Chondrocyte (in vitro differentiated cells): ENCODE measurements at regions not wholly inside any gene's neighbourhood (a gene's known extent, or its start where the extent isn't known, plus 50 kb on each side); places are given as distances from the start of the nearest gene placed in this dataset.

Experiments used
- DNase-seq: peaks from one replicate; pipeline ENCODE4 v3.0.0; 2021; ENCODE audit warnings: mixed read lengths, low spot score
- H3K27ac Mint-ChIP-seq: one replicate; pipeline ENCODE4 v1.8.0; 2021; ENCODE audit warnings: mild to moderate bottlenecking, moderate library complexity, mixed read lengths; ENCODE audit not compliant: unreplicated experiment
- H3K27me3 Mint-ChIP-seq: 2 replicates; pipeline ENCODE4 v1.8.0; 2021; ENCODE audit warnings: low read depth, mixed read lengths
- H3K36me3 Mint-ChIP-seq: 2 replicates; pipeline ENCODE4 v1.8.0; 2021; ENCODE audit warnings: low read depth, mixed read lengths
- H3K4me1 Mint-ChIP-seq: 2 replicates; pipeline ENCODE4 v1.8.0; 2021; ENCODE audit warnings: low read depth, mild to moderate bottlenecking, mixed read lengths
- H3K4me3 Mint-ChIP-seq: one replicate; pipeline ENCODE4 v1.8.0; 2021; ENCODE audit warnings: mild to moderate bottlenecking, moderate library complexity, mixed read lengths; ENCODE audit not compliant: unreplicated experiment
- H3K9me3 Mint-ChIP-seq: 2 replicates; pipeline ENCODE4 v1.8.0; 2021; ENCODE audit warnings: low read depth, mixed read lengths
- TF ChIP-seq, protein P1 (sequence below): fragments of 200-600 bp; sonication (generic); IDR thresholded peaks from 2 replicates; pipeline ENCODE4 v1.5.0; 2021; ENCODE audit warnings: antibody characterized with exemption, mild to moderate bottlenecking, moderate library complexity

DNA sequence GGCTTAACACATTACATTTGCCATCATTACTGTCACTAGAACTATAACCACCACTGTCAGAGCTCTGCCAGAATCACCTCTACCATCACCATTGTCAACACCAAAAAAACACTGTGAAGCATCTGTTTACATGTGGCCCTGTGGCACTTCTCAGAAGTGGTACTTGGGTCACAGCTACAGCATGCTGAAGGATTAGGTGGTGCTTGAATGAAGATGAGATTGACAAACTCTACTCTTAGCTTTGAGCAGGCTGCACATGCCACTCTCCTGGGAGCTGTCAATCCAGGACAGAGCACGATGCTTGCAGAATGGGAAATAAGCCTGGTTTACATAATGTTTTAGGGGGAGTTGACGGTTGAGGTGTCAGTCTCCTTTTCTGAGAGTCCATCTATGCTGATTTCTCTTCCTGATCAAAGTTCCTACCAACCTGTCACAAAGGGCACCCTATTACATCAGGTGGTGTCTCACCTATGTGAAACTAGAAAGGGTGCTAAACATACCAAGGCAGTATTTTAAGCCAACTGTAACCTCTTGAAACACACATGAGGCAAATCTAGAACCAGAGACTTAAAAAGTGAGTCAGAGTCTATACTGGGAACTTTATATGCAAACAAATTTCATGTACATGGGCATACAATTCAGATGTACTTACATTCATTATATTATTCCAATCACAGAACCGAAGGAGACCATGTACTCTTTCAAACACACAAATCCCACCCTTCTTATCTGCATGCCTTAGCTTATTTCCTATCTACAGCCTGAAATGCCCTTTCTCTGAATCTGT is 258.7 kb downstream of the EMP1 start:
- TF ChIP-seq, protein P1, sequence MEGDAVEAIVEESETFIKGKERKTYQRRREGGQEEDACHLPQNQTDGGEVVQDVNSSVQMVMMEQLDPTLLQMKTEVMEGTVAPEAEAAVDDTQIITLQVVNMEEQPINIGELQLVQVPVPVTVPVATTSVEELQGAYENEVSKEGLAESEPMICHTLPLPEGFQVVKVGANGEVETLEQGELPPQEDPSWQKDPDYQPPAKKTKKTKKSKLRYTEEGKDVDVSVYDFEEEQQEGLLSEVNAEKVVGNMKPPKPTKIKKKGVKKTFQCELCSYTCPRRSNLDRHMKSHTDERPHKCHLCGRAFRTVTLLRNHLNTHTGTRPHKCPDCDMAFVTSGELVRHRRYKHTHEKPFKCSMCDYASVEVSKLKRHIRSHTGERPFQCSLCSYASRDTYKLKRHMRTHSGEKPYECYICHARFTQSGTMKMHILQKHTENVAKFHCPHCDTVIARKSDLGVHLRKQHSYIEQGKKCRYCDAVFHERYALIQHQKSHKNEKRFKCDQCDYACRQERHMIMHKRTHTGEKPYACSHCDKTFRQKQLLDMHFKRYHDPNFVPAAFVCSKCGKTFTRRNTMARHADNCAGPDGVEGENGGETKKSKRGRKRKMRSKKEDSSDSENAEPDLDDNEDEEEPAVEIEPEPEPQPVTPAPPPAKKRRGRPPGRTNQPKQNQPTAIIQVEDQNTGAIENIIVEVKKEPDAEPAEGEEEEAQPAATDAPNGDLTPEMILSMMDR: no peak
- Mint-ChIP-seq H3K36me3 (no peaks in the 10 kb centered on the region), H3K4me1 (no peaks in the 10 kb centered on the region), H3K9me3 (no peaks in the 10 kb centered on the region), H3K27ac (no peak overlapping the region), H3K4me3 (no peak overlapping the region), H3K27me3 (peaks cover 4% of the 10 kb centered on the region)
- DNase-seq: no peak

DNA sequence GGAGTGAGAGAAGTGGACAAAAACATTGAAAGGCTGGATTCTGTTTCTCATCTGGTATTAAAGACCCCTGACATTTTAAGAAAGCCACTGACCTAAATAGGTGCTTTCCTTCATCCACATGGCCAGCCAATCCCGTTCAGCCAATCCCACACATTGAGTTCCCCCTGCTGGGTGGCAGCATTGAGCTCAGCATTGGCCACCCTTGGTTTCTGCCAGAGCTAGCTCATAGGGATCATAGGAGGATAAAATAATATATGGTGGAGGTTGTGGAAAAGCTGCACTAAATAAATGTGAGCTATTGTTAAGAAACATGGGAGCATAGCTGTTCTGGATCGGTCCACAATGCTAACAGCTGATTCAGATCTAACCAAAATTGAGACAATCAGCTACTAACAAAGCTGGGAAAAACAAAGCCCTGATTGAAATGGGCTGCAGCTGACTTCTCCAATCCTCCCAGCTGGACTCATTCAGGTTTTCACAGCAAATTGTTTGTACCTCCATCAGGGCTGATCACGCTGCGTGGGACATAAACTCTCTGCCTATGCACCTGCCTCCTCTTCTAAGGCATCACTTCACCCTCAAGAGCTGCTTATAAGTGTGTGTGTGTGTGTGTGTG is 256.5 kb downstream of the EMP1 start:
- Mint-ChIP-seq H3K4me1 (no peaks in the 10 kb centered on the region), H3K27me3 (peaks cover 2% of the 10 kb centered on the region), H3K36me3 (no peaks in the 10 kb centered on the region), H3K27ac (no peak overlapping the region), H3K9me3 (no peaks in the 10 kb centered on the region), H3K4me3 (no peak overlapping the region)
- TF ChIP-seq, protein P1: no peak
- DNase-seq: no peak

DNA sequence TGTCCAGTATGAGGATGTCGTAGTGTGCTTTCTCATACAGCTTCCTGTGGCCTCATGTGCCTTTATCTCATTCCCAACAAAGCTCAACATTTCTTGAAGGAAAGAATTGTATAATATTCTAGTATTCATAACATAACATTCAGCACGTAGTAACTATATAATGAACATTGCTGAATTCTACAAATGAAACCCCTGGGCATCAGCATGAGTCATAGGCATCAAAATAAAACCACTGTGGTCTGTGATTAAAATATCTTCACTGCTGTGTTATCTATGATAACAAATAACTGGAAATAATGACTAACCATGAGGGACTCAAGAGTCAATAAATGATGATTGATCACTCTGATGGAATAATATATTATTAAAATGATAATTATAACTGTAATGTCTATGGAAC is 255.2 kb downstream of the EMP1 start:
- H3K9me3 Mint-ChIP-seq: no peaks in the 10 kb centered on the region
- no peak for DNase-seq
- H3K36me3 Mint-ChIP-seq: no peaks in the 10 kb centered on the region
- TF ChIP-seq, protein P1: no peak
- peaks cover 4% of the 10 kb centered on the region for H3K27me3 Mint-ChIP-seq
- no peak overlapping the region for H3K27ac Mint-ChIP-seq
- no peak overlapping the region for H3K4me3 Mint-ChIP-seq
- no peaks in the 10 kb centered on the region for H3K4me1 Mint-ChIP-seq

DNA sequence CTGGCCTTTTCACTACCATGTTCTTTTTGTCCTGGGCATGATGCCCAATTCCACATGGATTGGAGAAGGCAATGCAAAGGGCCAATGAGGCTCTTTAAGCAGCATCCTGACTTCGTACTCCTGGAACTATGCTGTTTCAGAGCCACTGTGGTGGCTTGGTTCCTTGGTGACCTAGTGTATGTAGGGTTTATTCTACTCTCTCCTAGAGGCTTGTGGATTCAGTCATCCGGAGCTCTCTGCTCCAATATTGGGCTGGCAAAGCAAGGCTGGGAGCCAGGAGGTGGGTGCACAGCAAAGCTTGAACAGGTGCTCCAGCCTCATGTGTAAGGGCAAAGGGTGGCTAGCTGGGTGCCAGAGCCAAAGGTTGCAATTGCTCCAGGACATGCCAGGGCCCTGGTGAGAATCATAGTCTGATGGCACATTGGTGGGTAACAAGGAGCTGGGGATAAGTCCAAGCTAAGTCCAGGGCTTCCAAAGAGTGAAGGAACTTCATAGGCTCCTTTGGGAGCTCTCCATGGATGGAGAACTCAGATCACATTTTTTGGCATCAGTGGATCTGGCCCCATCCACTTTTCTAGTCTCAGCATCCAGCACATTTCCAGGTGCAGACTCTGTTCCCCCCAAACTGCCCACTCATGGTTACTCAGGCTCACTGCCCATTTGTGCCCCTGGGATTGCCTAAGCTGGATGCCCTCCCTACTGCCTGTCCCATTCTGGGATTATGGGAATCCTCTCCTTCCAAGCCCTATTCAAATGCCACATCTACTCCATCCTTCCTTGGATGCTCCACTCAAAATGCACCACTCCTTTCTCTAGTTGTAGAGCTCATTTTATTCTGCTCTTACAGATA is 253.9 kb downstream of the EMP1 start:
- Mint-ChIP-seq H3K36me3 (no peaks in the 10 kb centered on the region), H3K27ac (no peak overlapping the region), H3K4me3 (no peak overlapping the region), H3K9me3 (peaks cover 2% of the 10 kb centered on the region), H3K4me1 (no peaks in the 10 kb centered on the region), H3K27me3 (peaks cover 4% of the 10 kb centered on the region)
- TF ChIP-seq, protein P1: no peak
- DNase-seq: no peak

DNA sequence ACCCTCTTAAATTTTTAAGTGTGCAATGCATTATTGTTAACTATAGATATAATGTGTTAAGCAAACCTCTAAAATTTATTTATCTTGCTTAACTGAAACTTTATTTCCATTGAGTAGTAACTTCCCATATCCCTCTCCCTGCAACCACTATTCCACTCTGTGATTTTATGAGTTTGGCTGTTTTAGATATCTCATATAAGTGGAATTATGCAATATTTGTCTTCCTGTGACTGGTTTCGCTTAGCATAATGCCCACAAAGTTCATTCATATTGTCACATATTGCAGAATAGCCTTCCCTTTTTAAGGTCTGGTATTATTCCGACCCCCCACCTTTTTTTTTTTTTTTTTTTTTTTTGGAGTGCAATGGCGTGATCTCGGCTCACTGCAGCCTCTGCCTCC is 247.6 kb downstream of the EMP1 start:
- peaks cover 2% of the 10 kb centered on the region for H3K27me3 Mint-ChIP-seq
- no peaks in the 10 kb centered on the region for H3K4me1 Mint-ChIP-seq
- peaks cover 9% of the 10 kb centered on the region for H3K9me3 Mint-ChIP-seq
- DNase-seq: no peak
- no peak overlapping the region for H3K4me3 Mint-ChIP-seq
- H3K27ac Mint-ChIP-seq: no peak overlapping the region
- H3K36me3 Mint-ChIP-seq: no peaks in the 10 kb centered on the region
- TF ChIP-seq, protein P1: no peak
